ENCODE measurements at regions not wholly inside any gene's neighbourhood (a gene's known extent, or its start where the extent isn't known, plus 50 kb on each side); places are given as distances from the start of the nearest gene placed in this dataset.

DNA sequence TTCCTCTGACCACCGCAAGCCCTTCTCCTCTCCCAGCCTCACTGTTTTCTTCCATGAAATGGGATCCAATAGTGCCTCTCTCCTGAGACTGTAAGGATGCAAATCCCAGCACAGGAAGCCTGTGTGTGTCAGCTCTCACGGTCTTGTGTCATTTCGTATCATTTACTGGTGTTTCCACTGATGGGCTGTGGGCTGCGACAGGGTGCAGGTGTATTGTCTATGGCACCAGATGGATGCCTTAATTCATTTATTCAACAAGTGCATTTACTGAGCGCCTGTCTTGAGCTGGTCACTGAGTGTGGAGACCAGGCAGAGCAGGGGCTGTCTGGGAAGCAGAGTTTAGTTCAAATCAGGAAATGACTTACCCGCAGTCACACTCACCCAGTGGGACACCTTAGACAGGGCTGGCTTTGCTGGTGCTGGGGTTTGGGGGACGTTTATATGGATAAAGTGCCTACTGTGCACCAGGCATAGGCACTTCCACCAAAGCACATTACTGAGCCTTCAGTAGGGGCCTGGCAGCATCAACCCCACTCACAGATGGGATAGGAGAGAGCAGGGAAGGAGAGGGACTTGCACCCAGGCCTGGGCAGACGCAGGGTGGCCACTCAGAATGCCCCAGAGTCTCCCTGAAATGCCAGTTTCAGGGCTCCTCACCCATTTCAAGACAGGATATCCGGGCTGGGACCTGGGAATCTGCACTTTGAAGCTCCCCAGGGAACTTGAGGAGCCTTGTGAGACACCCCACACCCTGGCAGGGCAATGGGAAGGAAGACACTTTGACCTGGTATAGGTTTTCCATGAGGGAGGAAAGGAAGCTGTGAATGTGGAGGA, 398.9 kb downstream of the MATN1 start:
- H3K27me3 Mint-ChIP-seq (ENCODE audit: insufficient read depth, unreplicated experiment), result peaks cover 6% of the 10 kb centered on the region
- Histone ChIP-seq H3K4me1 (no peaks in the 10 kb centered on the region), H3K9me3 (no peaks in the 10 kb centered on the region), H3K4me3 (ENCODE audit: low read depth, low read length) (no peak overlapping the region), H3K27me3 (replicated peaks; ENCODE audit: control insufficient read depth, insufficient read depth, low read length) (no peaks in the 10 kb centered on the region), H3K36me3 (ENCODE audit: control insufficient read depth, insufficient read depth, low read length) (no peaks in the 10 kb centered on the region)
- no peak for DNase-seq
- POLR2A ChIA-PET, result no interaction called here
- CTCF ChIA-PET, result no interaction called here
- H3K4me3 Mint-ChIP-seq (ENCODE audit: unreplicated experiment), result no peak overlapping the region
- no peaks in the 10 kb centered on the region for H3K4me1 Mint-ChIP-seq (ENCODE audit: low read depth, unreplicated experiment)
- intact Hi-C loops (cut with micrococcal nuclease; ENCODE audit: unreplicated experiment), result no loop called here
- no TSS peak for BruUV-seq (replicated peaks)
- no peak overlapping the region for H3K27ac Mint-ChIP-seq (ENCODE audit: unreplicated experiment)
- H3K36me3 Mint-ChIP-seq (ENCODE audit: insufficient read depth, unreplicated experiment), result no peaks in the 10 kb centered on the region
- TF ChIP-seq, protein P1, sequence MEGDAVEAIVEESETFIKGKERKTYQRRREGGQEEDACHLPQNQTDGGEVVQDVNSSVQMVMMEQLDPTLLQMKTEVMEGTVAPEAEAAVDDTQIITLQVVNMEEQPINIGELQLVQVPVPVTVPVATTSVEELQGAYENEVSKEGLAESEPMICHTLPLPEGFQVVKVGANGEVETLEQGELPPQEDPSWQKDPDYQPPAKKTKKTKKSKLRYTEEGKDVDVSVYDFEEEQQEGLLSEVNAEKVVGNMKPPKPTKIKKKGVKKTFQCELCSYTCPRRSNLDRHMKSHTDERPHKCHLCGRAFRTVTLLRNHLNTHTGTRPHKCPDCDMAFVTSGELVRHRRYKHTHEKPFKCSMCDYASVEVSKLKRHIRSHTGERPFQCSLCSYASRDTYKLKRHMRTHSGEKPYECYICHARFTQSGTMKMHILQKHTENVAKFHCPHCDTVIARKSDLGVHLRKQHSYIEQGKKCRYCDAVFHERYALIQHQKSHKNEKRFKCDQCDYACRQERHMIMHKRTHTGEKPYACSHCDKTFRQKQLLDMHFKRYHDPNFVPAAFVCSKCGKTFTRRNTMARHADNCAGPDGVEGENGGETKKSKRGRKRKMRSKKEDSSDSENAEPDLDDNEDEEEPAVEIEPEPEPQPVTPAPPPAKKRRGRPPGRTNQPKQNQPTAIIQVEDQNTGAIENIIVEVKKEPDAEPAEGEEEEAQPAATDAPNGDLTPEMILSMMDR (IDR thresholded peaks at IDR 0.05; ENCODE audit: insufficient read depth in 1 of 2, low read depth in 1 of 2, low read length in 1 of 2, severe bottlenecking in 1 of 2, unreplicated experiment in 1 of 2), result no peak
- H3K9me3 Mint-ChIP-seq (ENCODE audit: unreplicated experiment), result no peaks in the 10 kb centered on the region

GRCh38 chr1:30323841-30324240, 399.5 kb downstream of the MATN1 start:
- Histone ChIP-seq H3K4me1 (no peaks in the 10 kb centered on the region), H3K9me3 (no peaks in the 10 kb centered on the region), H3K36me3 (ENCODE audit: control insufficient read depth, insufficient read depth, low read length) (no peaks in the 10 kb centered on the region), H3K27me3 (replicated peaks; ENCODE audit: control insufficient read depth, insufficient read depth, low read length) (no peaks in the 10 kb centered on the region), H3K4me3 (ENCODE audit: low read depth, low read length) (no peak overlapping the region)
- Mint-ChIP-seq H3K36me3 (ENCODE audit: insufficient read depth, unreplicated experiment) (no peaks in the 10 kb centered on the region), H3K4me3 (ENCODE audit: unreplicated experiment) (no peak overlapping the region), H3K4me1 (ENCODE audit: low read depth, unreplicated experiment) (no peaks in the 10 kb centered on the region), H3K9me3 (ENCODE audit: unreplicated experiment) (no peaks in the 10 kb centered on the region), H3K27ac (ENCODE audit: unreplicated experiment) (no peak overlapping the region), H3K27me3 (ENCODE audit: insufficient read depth, unreplicated experiment) (peaks cover 6% of the 10 kb centered on the region)
- DNase-seq, result no peak
- intact Hi-C loops (cut with micrococcal nuclease; ENCODE audit: unreplicated experiment), result no loop called here
- TF ChIP-seq, protein P1 (IDR thresholded peaks at IDR 0.05; ENCODE audit: insufficient read depth in 1 of 2, low read depth in 1 of 2, low read length in 1 of 2, severe bottlenecking in 1 of 2, unreplicated experiment in 1 of 2), result no peak
- BruUV-seq (replicated peaks), result no TSS peak
- ChIA-PET CTCF (no interaction called here), POLR2A (no interaction called here)

DNA sequence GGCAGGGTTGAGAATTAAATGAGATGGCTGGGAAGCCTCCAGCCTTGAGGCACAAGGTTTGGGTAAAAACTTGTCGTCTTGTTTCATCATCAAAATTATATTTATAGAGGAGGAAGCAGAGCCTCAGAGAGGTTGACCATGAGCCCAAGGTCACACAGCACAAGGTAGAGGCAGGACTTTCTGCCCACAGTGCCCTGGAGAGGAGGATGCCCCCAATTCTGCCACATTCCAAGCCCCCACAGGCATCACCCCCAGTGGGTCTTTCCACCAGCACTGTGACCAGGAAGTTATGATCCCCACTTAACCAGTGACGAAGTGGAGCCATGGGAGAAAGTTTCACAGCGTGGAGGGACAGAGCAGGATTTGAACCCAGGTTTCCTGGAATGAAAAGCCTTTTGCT, 400.0 kb downstream of the MATN1 start:
- CTCF ChIA-PET, result no interaction called here
- BruUV-seq (replicated peaks), result no TSS peak

More for the DNA sequence above, 400.0 kb downstream of the MATN1 start:
- DNase-seq, result no peak
- Mint-ChIP-seq H3K36me3 (ENCODE audit: insufficient read depth, unreplicated experiment) (no peaks in the 10 kb centered on the region), H3K4me3 (ENCODE audit: unreplicated experiment) (no peak overlapping the region), H3K4me1 (ENCODE audit: low read depth, unreplicated experiment) (no peaks in the 10 kb centered on the region), H3K27ac (ENCODE audit: unreplicated experiment) (no peak overlapping the region), H3K27me3 (ENCODE audit: insufficient read depth, unreplicated experiment) (peaks cover 6% of the 10 kb centered on the region), H3K9me3 (ENCODE audit: unreplicated experiment) (no peaks in the 10 kb centered on the region)
- Histone ChIP-seq H3K4me3 (ENCODE audit: low read depth, low read length) (no peak overlapping the region), H3K9me3 (no peaks in the 10 kb centered on the region), H3K4me1 (no peaks in the 10 kb centered on the region), H3K36me3 (ENCODE audit: control insufficient read depth, insufficient read depth, low read length) (no peaks in the 10 kb centered on the region), H3K27me3 (replicated peaks; ENCODE audit: control insufficient read depth, insufficient read depth, low read length) (no peaks in the 10 kb centered on the region)
- TF ChIP-seq, protein P1 (IDR thresholded peaks at IDR 0.05; ENCODE audit: insufficient read depth in 1 of 2, low read depth in 1 of 2, low read length in 1 of 2, severe bottlenecking in 1 of 2, unreplicated experiment in 1 of 2), result no peak
- intact Hi-C loops (cut with micrococcal nuclease; ENCODE audit: unreplicated experiment), result no loop called here
- POLR2A ChIA-PET, result no interaction called here
